Ishikawa (cell line): ENCODE measurements at regions not wholly inside any gene's neighbourhood (a gene's known extent, or its start where the extent isn't known, plus 50 kb on each side); places are given as distances from the start of the nearest gene placed in this dataset.

Experiments used
- CREB1 ChIP-seq: IDR thresholded peaks from 2 replicates; pipeline ENCODE4 v1.6.1; 2012; ENCODE audit warnings: low read depth
- EGR1 ChIP-seq: IDR thresholded peaks from 2 replicates; pipeline ENCODE4 v1.6.1; 2012
- EP300 ChIP-seq: IDR thresholded peaks from 2 replicates; pipeline ENCODE4 v1.6.1; 2012; ENCODE audit warnings: borderline replicate concordance
- FOXM1 ChIP-seq: IDR thresholded peaks from 2 replicates; pipeline ENCODE4 v1.6.1; 2012; ENCODE audit warnings: low read depth, borderline replicate concordance
- MAX ChIP-seq: IDR thresholded peaks from 2 replicates; pipeline ENCODE4 v1.6.1; 2012
- NFIC ChIP-seq: IDR thresholded peaks from 2 replicates; pipeline ENCODE4 v1.6.1; 2012
- RAD21 ChIP-seq: IDR thresholded peaks from 2 replicates; pipeline ENCODE4 v1.6.1; 2012; ENCODE audit warnings: low read depth
- TAF1 ChIP-seq: IDR thresholded peaks from 2 replicates; pipeline ENCODE4 v1.6.1; 2012; ENCODE audit warnings: low read depth, mild to moderate bottlenecking
- TCF12 ChIP-seq: IDR thresholded peaks from 2 replicates; pipeline ENCODE4 v1.6.1; 2012; ENCODE audit warnings: low read depth
- USF1 ChIP-seq: IDR thresholded peaks from 2 replicates; pipeline ENCODE4 v1.6.1; 2012
- YY1 ChIP-seq: IDR thresholded peaks from 2 replicates; pipeline ENCODE4 v1.6.1; 2012; ENCODE audit warnings: low read depth
- ZBTB7A ChIP-seq: IDR thresholded peaks from 2 replicates; pipeline ENCODE4 v1.6.1; 2012; ENCODE audit warnings: low read depth
- TF ChIP-seq, protein P1 (sequence below): IDR thresholded peaks from 2 replicates; pipeline ENCODE4 v1.6.1; 2012; ENCODE audit warnings: low read depth, mild to moderate bottlenecking

GRCh38 chr10:131825150-131825848 is 75.5 kb upstream of the PPP2R2D start:
- TF ChIP-seq, protein P1, sequence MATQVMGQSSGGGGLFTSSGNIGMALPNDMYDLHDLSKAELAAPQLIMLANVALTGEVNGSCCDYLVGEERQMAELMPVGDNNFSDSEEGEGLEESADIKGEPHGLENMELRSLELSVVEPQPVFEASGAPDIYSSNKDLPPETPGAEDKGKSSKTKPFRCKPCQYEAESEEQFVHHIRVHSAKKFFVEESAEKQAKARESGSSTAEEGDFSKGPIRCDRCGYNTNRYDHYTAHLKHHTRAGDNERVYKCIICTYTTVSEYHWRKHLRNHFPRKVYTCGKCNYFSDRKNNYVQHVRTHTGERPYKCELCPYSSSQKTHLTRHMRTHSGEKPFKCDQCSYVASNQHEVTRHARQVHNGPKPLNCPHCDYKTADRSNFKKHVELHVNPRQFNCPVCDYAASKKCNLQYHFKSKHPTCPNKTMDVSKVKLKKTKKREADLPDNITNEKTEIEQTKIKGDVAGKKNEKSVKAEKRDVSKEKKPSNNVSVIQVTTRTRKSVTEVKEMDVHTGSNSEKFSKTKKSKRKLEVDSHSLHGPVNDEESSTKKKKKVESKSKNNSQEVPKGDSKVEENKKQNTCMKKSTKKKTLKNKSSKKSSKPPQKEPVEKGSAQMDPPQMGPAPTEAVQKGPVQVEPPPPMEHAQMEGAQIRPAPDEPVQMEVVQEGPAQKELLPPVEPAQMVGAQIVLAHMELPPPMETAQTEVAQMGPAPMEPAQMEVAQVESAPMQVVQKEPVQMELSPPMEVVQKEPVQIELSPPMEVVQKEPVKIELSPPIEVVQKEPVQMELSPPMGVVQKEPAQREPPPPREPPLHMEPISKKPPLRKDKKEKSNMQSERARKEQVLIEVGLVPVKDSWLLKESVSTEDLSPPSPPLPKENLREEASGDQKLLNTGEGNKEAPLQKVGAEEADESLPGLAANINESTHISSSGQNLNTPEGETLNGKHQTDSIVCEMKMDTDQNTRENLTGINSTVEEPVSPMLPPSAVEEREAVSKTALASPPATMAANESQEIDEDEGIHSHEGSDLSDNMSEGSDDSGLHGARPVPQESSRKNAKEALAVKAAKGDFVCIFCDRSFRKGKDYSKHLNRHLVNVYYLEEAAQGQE: no peak
- TF ChIP-seq EGR1: no peak
- TF ChIP-seq CREB1: no peak
- TF ChIP-seq RAD21: no peak
- no peak for TF ChIP-seq EP300
- TF ChIP-seq FOXM1: no peak
- no peak for TF ChIP-seq ZBTB7A
- no peak for TF ChIP-seq TCF12
- no peak for TF ChIP-seq TAF1
- TF ChIP-seq MAX: no peak
- no peak for TF ChIP-seq NFIC
- TF ChIP-seq YY1: no peak
- no peak for TF ChIP-seq USF1
